ENCODE measurements at regions not wholly inside any gene's neighbourhood (a gene's known extent, or its start where the extent isn't known, plus 50 kb on each side); places are given as distances from the start of the nearest gene placed in this dataset.

GRCh38 chr6:25007269-25007699 lies 71.5 kb upstream of the RIPOR2 start:
- TF ChIP-seq, protein P1, sequence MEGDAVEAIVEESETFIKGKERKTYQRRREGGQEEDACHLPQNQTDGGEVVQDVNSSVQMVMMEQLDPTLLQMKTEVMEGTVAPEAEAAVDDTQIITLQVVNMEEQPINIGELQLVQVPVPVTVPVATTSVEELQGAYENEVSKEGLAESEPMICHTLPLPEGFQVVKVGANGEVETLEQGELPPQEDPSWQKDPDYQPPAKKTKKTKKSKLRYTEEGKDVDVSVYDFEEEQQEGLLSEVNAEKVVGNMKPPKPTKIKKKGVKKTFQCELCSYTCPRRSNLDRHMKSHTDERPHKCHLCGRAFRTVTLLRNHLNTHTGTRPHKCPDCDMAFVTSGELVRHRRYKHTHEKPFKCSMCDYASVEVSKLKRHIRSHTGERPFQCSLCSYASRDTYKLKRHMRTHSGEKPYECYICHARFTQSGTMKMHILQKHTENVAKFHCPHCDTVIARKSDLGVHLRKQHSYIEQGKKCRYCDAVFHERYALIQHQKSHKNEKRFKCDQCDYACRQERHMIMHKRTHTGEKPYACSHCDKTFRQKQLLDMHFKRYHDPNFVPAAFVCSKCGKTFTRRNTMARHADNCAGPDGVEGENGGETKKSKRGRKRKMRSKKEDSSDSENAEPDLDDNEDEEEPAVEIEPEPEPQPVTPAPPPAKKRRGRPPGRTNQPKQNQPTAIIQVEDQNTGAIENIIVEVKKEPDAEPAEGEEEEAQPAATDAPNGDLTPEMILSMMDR (IDR thresholded peaks at IDR 0.05; ENCODE audit: unreplicated experiment), result no peak
- no TSS peak for BruUV-seq (replicated peaks)
- Mint-ChIP-seq H3K4me3 (ENCODE audit: unreplicated experiment) (no peak overlapping the region), H3K9me3 (ENCODE audit: unreplicated experiment) (no peaks in the 10 kb centered on the region), H3K4me1 (ENCODE audit: insufficient read depth, unreplicated experiment) (peaks cover 66% of the 10 kb centered on the region), H3K36me3 (ENCODE audit: insufficient read depth, unreplicated experiment) (peaks cover 9% of the 10 kb centered on the region), H3K27ac (ENCODE audit: low read depth, unreplicated experiment) (peak overlapping the region; percentile 78), H3K27me3 (ENCODE audit: insufficient read depth, unreplicated experiment) (no peaks in the 10 kb centered on the region)
- DNase-seq (ENCODE audit: unreplicated experiment), result no peak
- CTCF ChIA-PET, result interaction anchor here (0.5 to 4.9 kb wide), 4 partner anchors 11 to 150 kb away, joined by 4 to 36 read pairs (median 6); no protein-coding TSS in a partner anchor
- POLR2A ChIA-PET, result interaction anchor here (0.8 to 7.3 kb wide), 11 partner anchors 9 to 289 kb away, joined by 3 to 172 read pairs (median 7); partner anchors contain the start of gene C6orf62
- intact Hi-C loops (cut with micrococcal nuclease), result no loop called here

DNA sequence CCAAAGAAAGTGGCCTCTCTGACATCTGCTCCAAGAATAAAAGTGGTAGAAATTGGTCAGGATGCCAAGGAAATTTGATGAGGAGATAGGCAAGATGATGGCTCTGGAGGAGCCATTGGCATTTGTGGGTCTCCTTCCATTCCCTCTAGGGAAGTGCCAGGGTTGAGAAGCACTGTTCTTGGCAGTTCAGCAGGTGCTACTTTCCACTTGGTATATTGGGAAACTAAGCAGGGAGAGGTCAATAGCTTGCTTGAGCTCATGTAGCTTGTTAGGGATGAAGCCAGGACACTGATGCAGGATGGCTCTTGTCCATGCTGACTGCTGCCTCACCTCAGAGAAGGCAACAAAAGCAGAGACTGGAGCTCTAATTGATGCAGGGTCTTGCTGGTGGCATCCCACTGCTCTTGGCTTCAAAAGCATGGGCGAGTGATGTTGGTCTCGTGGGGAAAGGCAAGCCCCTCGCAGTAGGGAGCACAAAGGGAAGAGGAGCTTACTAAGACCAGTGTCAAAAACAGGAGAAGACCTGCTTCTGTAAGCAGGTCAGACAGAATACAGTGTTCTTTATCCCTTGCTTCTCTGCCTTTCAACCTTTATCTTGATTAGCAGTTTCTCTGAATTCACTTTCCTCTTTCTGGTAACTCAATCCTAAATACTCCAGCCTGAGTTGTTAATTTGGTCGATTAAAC lies 73.1 kb upstream of the RIPOR2 start:
- TF ChIP-seq, protein P1 (IDR thresholded peaks at IDR 0.05; ENCODE audit: unreplicated experiment), result no peak
- Mint-ChIP-seq H3K9me3 (ENCODE audit: unreplicated experiment) (no peaks in the 10 kb centered on the region), H3K27ac (ENCODE audit: low read depth, unreplicated experiment) (peak overlapping the region; percentile 78), H3K27me3 (ENCODE audit: insufficient read depth, unreplicated experiment) (no peaks in the 10 kb centered on the region), H3K4me3 (ENCODE audit: unreplicated experiment) (no peak overlapping the region), H3K36me3 (ENCODE audit: insufficient read depth, unreplicated experiment) (peaks cover 8% of the 10 kb centered on the region), H3K4me1 (ENCODE audit: insufficient read depth, unreplicated experiment) (peaks cover 80% of the 10 kb centered on the region)
- POLR2A ChIA-PET, result interaction anchor here (0.9 to 7.3 kb wide), 3 partner anchors 7 to 18 kb away, joined by 3 to 172 read pairs (median 4); no protein-coding TSS in a partner anchor
- CTCF ChIA-PET, result interaction anchor here (0.7 to 1.9 kb wide), 5 partner anchors 9 to 994 kb away, joined by 3 to 7 read pairs (median 6); no protein-coding TSS in a partner anchor
- intact Hi-C loops (cut with micrococcal nuclease), result no loop called here
- no TSS peak for BruUV-seq (replicated peaks)
- DNase-seq (ENCODE audit: unreplicated experiment), result no peak

DNA sequence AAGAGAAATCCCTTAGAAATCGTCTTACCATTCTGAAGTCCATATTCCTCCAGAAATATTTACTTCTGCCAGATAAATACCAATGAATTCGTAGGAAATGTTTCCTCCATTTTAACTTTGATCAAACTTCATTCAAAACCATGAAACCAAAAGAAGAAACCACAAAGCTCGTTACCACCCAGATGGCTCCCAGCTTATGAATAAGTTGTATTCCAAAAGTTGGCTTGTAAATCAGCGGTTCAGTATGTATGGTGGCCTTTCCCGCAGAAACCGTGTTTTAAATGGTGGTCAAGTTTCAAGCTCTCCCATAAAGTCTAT lies 73.6 kb upstream of the RIPOR2 start:
- TF ChIP-seq, protein P1 (IDR thresholded peaks at IDR 0.05; ENCODE audit: unreplicated experiment), result no peak
- Mint-ChIP-seq H3K9me3 (ENCODE audit: unreplicated experiment) (no peaks in the 10 kb centered on the region), H3K36me3 (ENCODE audit: insufficient read depth, unreplicated experiment) (peaks cover 5% of the 10 kb centered on the region), H3K4me3 (ENCODE audit: unreplicated experiment) (no peak overlapping the region), H3K27ac (ENCODE audit: low read depth, unreplicated experiment) (peak overlapping the region; percentile 78), H3K27me3 (ENCODE audit: insufficient read depth, unreplicated experiment) (no peaks in the 10 kb centered on the region), H3K4me1 (ENCODE audit: insufficient read depth, unreplicated experiment) (peaks cover 76% of the 10 kb centered on the region)
- no TSS peak for BruUV-seq (replicated peaks)
- CTCF ChIA-PET, result interaction anchor here (0.7 to 1.5 kb wide), 4 partner anchors 9 to 993 kb away, joined by 3 to 6 read pairs (median 6); no protein-coding TSS in a partner anchor
- DNase-seq (ENCODE audit: unreplicated experiment), result no peak
- POLR2A ChIA-PET, result interaction anchor here (0.9 to 1.4 kb wide), 2 partner anchors 14 to 17 kb away, joined by 3 to 4 read pairs; no protein-coding TSS in a partner anchor
- intact Hi-C loops (cut with micrococcal nuclease), result no loop called here

- Mint-ChIP-seq H3K9me3 (ENCODE audit: unreplicated experiment) (no peaks in the 10 kb centered on the region), H3K27ac (ENCODE audit: low read depth, unreplicated experiment) (peak overlapping the region; percentile 78), H3K36me3 (ENCODE audit: insufficient read depth, unreplicated experiment) (peaks cover 6% of the 10 kb centered on the region), H3K4me3 (ENCODE audit: unreplicated experiment) (no peak overlapping the region), H3K4me1 (ENCODE audit: insufficient read depth, unreplicated experiment) (peaks cover 76% of the 10 kb centered on the region), H3K27me3 (ENCODE audit: insufficient read depth, unreplicated experiment) (no peaks in the 10 kb centered on the region)
- CTCF ChIA-PET, result no interaction called here
- DNase-seq (ENCODE audit: unreplicated experiment), result no peak
- POLR2A ChIA-PET, result interaction anchor here (0.6 to 1.4 kb wide), 2 partner anchors 15 to 43 kb away, joined by 3 read pairs; no protein-coding TSS in a partner anchor
- TF ChIP-seq, protein P1 (IDR thresholded peaks at IDR 0.05; ENCODE audit: unreplicated experiment), result no peak
- BruUV-seq (replicated peaks), result no TSS peak
- intact Hi-C loops (cut with micrococcal nuclease), result no loop called here
Observed at GRCh38 chr6:25010176-25010575, 74.4 kb upstream of the RIPOR2 start.
